ENCODE measurements at regions not wholly inside any gene's neighbourhood (a gene's known extent, or its start where the extent isn't known, plus 50 kb on each side); places are given as distances from the start of the nearest gene placed in this dataset.
"Not testable (repeated sequence)": the region's sequence is repeated elsewhere in the genome, so short reads cannot be mapped to it uniquely, and the experiment has no call there.

- not testable (repeated sequence) for TF ChIP-seq EZH2phosphoT487 (IDR thresholded peaks at IDR 0.05; ENCODE audit: low read depth); CTCF (IDR thresholded peaks at IDR 0.05; ENCODE audit: low read depth, low read length)
These were observed 90.5 kb upstream of the HS3ST4 start for GRCh38 chr16:25601306-25601705.
